ENCODE measurements at regions not wholly inside any gene's neighbourhood (a gene's known extent, or its start where the extent isn't known, plus 50 kb on each side); places are given as distances from the start of the nearest gene placed in this dataset.

DNA sequence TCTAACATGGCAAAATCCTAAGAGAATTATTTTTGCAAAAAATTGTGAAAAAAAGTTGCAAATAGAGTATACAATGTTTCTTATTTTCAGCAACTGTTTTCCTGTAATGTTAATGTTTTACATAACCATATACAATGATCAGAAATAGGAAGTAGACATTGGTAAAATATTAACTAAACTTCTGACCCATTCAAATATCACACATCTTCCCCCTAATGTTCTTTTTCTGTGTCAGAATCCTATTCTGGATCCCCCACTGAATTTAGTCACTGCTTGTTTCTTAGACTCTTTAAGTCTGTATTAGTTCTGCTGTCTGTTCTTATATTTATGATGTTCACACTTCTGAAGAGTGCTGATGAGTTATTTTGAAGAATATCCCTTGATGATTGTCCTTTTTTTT lies 62.0 kb downstream of the HFE start:
- no peak overlapping the region for H3K27ac ChIP-seq (ENCODE audit: low read depth, low read length)
- no peaks in the 10 kb centered on the region for H3K4me1 ChIP-seq (ENCODE audit: insufficient read depth, low read length)
- H3K9ac ChIP-seq (ENCODE audit: low read depth, low read length): no peak overlapping the region
- H3K9me3 ChIP-seq (ENCODE audit: insufficient read depth, low read depth, low read length): no peaks in the 10 kb centered on the region
- no peaks in the 10 kb centered on the region for H3K27me3 ChIP-seq (ENCODE audit: insufficient read depth, low read length)
- H3K4me3 ChIP-seq (ENCODE audit: low read length): no peak overlapping the region
- H3K36me3 ChIP-seq (ENCODE audit: insufficient read depth, low read length): no peaks in the 10 kb centered on the region

DNA sequence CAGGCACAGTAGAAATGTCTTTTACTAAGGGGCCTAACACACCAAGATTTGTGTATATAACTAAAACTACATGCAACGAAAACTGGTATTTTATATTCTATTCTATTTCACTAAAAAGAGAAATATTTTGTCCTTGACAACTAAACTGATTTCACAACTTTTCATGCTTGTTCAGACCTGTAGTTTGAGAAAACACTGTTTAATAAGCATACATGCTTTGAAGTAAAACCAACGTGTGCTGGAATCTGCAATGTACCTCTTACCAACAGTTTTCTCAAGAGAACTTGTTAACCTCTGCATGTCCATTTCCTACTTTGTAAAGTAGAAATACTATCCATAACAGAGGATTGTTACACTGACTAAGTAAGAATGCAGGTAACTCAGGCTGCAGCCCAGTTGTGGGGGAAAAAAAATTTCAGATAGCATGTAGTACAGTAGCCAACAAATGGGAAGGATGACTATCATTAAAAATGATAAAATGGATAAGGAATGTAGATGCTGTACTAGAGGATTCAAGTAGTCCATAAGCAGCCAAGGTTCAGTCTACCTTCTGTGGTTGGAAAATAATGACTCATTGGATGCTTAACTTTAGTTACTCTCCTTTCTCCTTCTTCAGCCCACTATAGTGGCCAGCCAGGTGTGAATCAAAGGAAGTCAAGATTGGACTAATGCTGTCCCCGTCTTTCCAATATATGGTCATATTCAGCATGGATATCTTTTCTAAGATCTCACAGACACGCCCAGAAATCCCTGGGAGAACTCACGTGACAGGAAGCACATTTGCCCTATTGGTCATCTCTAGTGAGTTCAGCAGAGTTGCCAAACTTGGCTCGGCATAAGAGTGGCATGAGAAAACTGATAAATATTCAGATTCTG lies 65.2 kb downstream of the HFE start:
- H3K4me3 ChIP-seq (ENCODE audit: low read length): no peak overlapping the region
- no peaks in the 10 kb centered on the region for H3K27me3 ChIP-seq (ENCODE audit: insufficient read depth, low read length)
- no peak overlapping the region for H3K27ac ChIP-seq (ENCODE audit: low read depth, low read length)
- H3K36me3 ChIP-seq (ENCODE audit: insufficient read depth, low read length): no peaks in the 10 kb centered on the region
- no peak overlapping the region for H3K9ac ChIP-seq (ENCODE audit: low read depth, low read length)
- no peaks in the 10 kb centered on the region for H3K9me3 ChIP-seq (ENCODE audit: insufficient read depth, low read depth, low read length)
- WGBS: 91% methylated on average over 5 of the region's 6 CpGs
- peaks cover 5% of the 10 kb centered on the region; the same call in 1 of the 2 replicates for H3K4me1 ChIP-seq (ENCODE audit: insufficient read depth, low read length)

DNA sequence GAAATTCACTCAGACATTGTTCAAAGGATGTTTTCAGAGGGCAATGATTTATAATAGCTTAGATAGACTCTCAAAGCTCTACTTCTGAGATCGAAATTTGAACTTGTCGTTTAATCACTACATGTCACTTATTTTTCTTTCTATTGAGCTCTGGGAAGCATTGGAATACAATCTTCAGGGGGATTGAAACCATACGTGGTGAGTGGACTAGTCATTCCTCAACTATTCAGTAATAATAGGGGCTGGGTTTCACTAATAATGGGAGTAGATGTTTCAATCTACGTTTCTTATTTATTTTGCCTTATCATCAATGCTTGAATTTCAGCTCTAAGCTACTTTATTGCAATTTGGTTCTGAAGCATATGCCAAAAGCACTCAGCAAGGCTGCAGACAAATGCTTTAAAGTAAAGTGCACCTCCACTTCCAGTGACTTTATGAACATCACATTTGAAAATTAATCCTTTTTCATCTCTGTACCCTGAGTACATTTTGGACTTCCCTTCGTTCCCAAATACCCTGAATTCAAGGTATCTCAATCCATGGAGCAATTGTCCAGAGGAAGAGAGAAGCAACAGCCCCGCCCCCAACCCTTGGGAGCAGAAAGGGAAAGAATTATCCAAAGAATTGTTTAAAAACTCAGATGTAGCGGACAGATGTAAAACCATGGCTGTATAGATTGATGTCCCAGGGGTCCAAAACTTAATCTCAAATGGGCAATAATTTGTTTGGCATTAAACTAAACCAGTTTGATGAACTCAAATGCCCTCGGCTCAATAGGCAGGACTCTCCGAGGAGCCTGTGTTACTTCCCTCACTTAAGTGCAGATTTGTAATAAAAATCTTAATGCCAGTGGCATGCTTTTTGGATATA lies 68.1 kb downstream of the HFE start:
- Histone ChIP-seq H3K27ac (ENCODE audit: low read depth, low read length) (peak overlapping the region; percentile 81; the same call in 1 of the 2 replicates), H3K4me1 (ENCODE audit: insufficient read depth, low read length) (peaks cover 8% of the 10 kb centered on the region; the same call in 1 of the 2 replicates), H3K4me3 (ENCODE audit: low read length) (peak overlapping the region; percentile 94), H3K9ac (ENCODE audit: low read depth, low read length) (peak overlapping the region; percentile 99), H3K27me3 (ENCODE audit: insufficient read depth, low read length) (no peaks in the 10 kb centered on the region), H3K36me3 (ENCODE audit: insufficient read depth, low read length) (no peaks in the 10 kb centered on the region), H3K9me3 (ENCODE audit: insufficient read depth, low read depth, low read length) (no peaks in the 10 kb centered on the region)
- WGBS: 9% methylated on average over 6 of the region's 9 CpGs

GRCh38 chr6:26156105-26156849 lies 69.0 kb downstream of the HFE start:
- H3K9ac ChIP-seq (ENCODE audit: low read depth, low read length): peak overlapping the region; percentile 99
- H3K4me1 ChIP-seq (ENCODE audit: insufficient read depth, low read length): peaks cover 8% of the 10 kb centered on the region; the same call in 1 of the 2 replicates
- no peaks in the 10 kb centered on the region for H3K9me3 ChIP-seq (ENCODE audit: insufficient read depth, low read depth, low read length)
- peak overlapping the region; percentile 98 for H3K27ac ChIP-seq (ENCODE audit: low read depth, low read length)
- under 1% methylated on average over 61 of the region's 61 CpGs for WGBS
- H3K36me3 ChIP-seq (ENCODE audit: insufficient read depth, low read length): no peaks in the 10 kb centered on the region
- peak overlapping the region; percentile 94 for H3K4me3 ChIP-seq (ENCODE audit: low read length)
- no peaks in the 10 kb centered on the region for H3K27me3 ChIP-seq (ENCODE audit: insufficient read depth, low read length)

DNA sequence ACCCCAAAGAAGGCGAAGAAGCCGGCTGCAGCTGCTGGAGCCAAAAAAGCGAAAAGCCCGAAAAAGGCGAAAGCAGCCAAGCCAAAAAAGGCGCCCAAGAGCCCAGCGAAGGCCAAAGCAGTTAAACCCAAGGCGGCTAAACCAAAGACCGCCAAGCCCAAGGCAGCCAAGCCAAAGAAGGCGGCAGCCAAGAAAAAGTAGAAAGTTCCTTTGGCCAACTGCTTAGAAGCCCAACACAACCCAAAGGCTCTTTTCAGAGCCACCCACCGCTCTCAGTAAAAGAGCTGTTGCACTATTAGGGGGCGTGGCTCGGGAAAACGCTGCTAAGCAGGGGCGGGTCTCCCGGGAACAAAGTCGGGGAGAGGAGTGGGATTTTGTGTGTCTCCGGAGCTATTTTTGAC lies 69.6 kb downstream of the HFE start:
- Histone ChIP-seq H3K9me3 (ENCODE audit: insufficient read depth, low read depth, low read length) (no peaks in the 10 kb centered on the region), H3K4me3 (ENCODE audit: low read length) (peak overlapping the region; percentile 94), H3K27ac (ENCODE audit: low read depth, low read length) (peak overlapping the region; percentile 98), H3K9ac (ENCODE audit: low read depth, low read length) (peak overlapping the region; percentile 99), H3K27me3 (ENCODE audit: insufficient read depth, low read length) (no peaks in the 10 kb centered on the region), H3K36me3 (ENCODE audit: insufficient read depth, low read length) (no peaks in the 10 kb centered on the region), H3K4me1 (ENCODE audit: insufficient read depth, low read length) (peaks cover 8% of the 10 kb centered on the region; the same call in 1 of the 2 replicates)
- WGBS: under 1% methylated on average over 18 of the region's 18 CpGs

DNA sequence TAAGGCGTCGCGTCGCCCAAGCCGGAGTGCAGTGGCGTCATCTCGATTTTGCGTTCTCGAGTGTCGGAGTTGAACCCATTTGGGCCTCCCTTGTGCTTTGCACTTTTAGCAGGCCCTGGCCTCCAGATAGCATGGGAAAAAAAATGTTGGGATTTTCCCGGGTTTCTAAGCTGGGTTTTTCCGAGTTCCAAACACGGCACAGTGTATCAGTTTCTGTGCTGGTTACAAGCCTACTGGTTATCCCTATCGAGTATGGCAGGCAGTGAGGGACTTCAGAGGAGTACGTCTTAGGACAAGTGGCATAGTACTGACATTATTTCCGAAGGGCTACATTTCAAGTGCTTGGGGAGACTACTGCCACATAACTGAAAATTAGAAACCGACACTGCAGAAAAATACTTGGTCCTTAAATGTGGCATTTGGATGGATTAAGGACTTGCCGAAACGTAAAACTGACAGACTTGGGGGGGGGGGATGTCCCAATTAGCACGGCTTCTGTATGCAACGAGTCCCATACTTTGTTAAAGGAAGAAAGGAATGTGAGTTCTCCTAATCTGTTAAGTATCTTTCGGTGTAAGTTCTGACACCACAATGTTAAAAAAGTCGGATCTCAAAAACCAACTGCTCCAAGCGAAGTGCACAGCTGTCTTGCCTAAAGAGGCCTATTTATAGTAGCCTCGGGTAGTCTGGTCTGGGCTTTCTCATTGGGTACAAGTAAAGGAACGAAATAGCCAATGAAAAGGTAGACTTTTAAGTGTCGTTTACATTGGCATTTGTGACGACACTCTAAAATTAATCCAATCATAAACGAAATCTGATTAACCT lies 70.2 kb downstream of the HFE start:
- no peaks in the 10 kb centered on the region for H3K27me3 ChIP-seq (ENCODE audit: insufficient read depth, low read length)
- H3K36me3 ChIP-seq (ENCODE audit: insufficient read depth, low read length): no peaks in the 10 kb centered on the region
- H3K9me3 ChIP-seq (ENCODE audit: insufficient read depth, low read depth, low read length): no peaks in the 10 kb centered on the region
- under 1% methylated on average over 29 of the region's 29 CpGs for WGBS
- H3K4me1 ChIP-seq (ENCODE audit: insufficient read depth, low read length): peaks cover 8% of the 10 kb centered on the region; the same call in 1 of the 2 replicates
- peak overlapping the region; percentile 98 for H3K27ac ChIP-seq (ENCODE audit: low read depth, low read length)
- peak overlapping the region; percentile 94 for H3K4me3 ChIP-seq (ENCODE audit: low read length)
- peak overlapping the region; percentile 99 for H3K9ac ChIP-seq (ENCODE audit: low read depth, low read length)

- H3K4me3 ChIP-seq (ENCODE audit: low read length): peak overlapping the region; percentile 94
- no peaks in the 10 kb centered on the region for H3K36me3 ChIP-seq (ENCODE audit: insufficient read depth, low read length)
- H3K9ac ChIP-seq (ENCODE audit: low read depth, low read length): peak overlapping the region; percentile 86
- 0% methylated on average over 30 of the region's 30 CpGs for WGBS
- H3K27ac ChIP-seq (ENCODE audit: low read depth, low read length): peak overlapping the region; percentile 88
- H3K27me3 ChIP-seq (ENCODE audit: insufficient read depth, low read length): no peaks in the 10 kb centered on the region
- H3K9me3 ChIP-seq (ENCODE audit: insufficient read depth, low read depth, low read length): no peaks in the 10 kb centered on the region
- H3K4me1 ChIP-seq (ENCODE audit: insufficient read depth, low read length): peaks cover 8% of the 10 kb centered on the region; the same call in 1 of the 2 replicates
Observed at GRCh38 chr6:26158076-26158580, 70.9 kb downstream of the HFE start.

GRCh38 chr6:26158581-26159356 lies 71.5 kb downstream of the HFE start:
- H3K27ac ChIP-seq (ENCODE audit: low read depth, low read length): peak overlapping the region; percentile 88
- H3K4me1 ChIP-seq (ENCODE audit: insufficient read depth, low read length): peaks cover 8% of the 10 kb centered on the region; the same call in 1 of the 2 replicates
- peak overlapping the region; percentile 94 for H3K4me3 ChIP-seq (ENCODE audit: low read length)
- under 1% methylated on average over 20 of the region's 21 CpGs for WGBS
- H3K27me3 ChIP-seq (ENCODE audit: insufficient read depth, low read length): no peaks in the 10 kb centered on the region
- peak overlapping the region; percentile 86 for H3K9ac ChIP-seq (ENCODE audit: low read depth, low read length)
- no peaks in the 10 kb centered on the region for H3K36me3 ChIP-seq (ENCODE audit: insufficient read depth, low read length)
- H3K9me3 ChIP-seq (ENCODE audit: insufficient read depth, low read depth, low read length): no peaks in the 10 kb centered on the region

DNA sequence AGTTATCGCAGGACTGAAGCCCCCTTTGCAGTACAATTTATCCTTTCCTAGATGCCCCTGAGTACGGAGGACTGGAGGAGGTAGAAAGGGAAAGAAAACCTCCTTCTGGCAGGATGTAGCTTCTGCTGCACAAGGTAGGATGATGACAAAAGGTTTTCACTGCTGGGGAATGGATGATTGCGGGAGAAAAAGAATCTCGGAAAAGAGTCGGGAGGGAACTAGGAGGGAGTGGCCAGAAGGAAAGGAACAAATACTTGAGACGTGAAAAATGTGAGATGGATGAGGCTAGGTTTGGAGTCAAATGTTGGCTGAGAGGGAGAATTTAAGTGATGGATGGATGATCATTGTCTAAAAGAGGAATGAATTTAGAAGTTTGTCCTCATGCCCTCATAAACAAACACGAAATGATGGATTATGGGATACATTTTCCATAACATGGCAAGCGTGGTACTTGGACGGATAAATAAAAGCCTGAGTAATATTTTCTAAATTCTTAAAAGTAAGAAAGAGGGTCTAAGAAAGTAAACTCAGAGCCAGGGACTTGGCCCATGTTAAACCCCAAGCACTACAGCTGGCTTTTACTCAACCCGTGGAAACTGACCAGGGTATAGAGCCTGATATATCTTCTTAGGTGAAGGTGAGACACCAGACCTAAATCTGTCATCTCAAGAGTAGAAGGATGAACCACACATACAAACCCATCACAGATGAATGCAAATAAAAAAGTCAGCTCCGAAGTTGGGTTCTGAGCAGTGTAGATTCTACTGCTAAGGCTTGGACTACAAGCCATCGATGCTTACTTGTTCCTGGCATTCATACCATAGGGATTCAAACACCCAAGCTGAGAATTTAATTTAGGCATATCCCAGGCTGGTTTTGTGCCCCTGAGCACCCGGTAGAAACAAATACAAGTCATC lies 72.4 kb downstream of the HFE start:
- H3K36me3 ChIP-seq (ENCODE audit: insufficient read depth, low read length): no peaks in the 10 kb centered on the region
- no peaks in the 10 kb centered on the region for H3K9me3 ChIP-seq (ENCODE audit: insufficient read depth, low read depth, low read length)
- 32% methylated on average over 12 of the region's 13 CpGs for WGBS
- H3K4me3 ChIP-seq (ENCODE audit: low read length): peak overlapping the region; percentile 94
- peak overlapping the region; percentile 67 for H3K27ac ChIP-seq (ENCODE audit: low read depth, low read length)
- H3K4me1 ChIP-seq (ENCODE audit: insufficient read depth, low read length): peaks cover 8% of the 10 kb centered on the region; the same call in 1 of the 2 replicates
- no peaks in the 10 kb centered on the region for H3K27me3 ChIP-seq (ENCODE audit: insufficient read depth, low read length)
- H3K9ac ChIP-seq (ENCODE audit: low read depth, low read length): peak overlapping the region; percentile 86

Measured in HUES64 (cell line).